ENCODE measurements at regions not wholly inside any gene's neighbourhood (a gene's known extent, or its start where the extent isn't known, plus 50 kb on each side); places are given as distances from the start of the nearest gene placed in this dataset.
"Not testable (repeated sequence)": the region's sequence is repeated elsewhere in the genome, so short reads cannot be mapped to it uniquely, and the experiment has no call there.

GRCh38 chr2:97402678-97403077 lies 187.0 kb downstream of the ANKRD36B start:
- not testable (repeated sequence) for H3K27ac ChIP-seq (ENCODE audit: low read depth, low read length); H2BK12ac ChIP-seq (ENCODE audit: low read length); H3K14ac ChIP-seq (ENCODE audit: low read length); H4K12ac ChIP-seq (ENCODE audit: low read depth, low read length); H3K4me3 ChIP-seq (ENCODE audit: low read depth, low read length); H3K79me2 ChIP-seq (ENCODE audit: control insufficient read depth, insufficient read depth, low read length, poor library complexity); H3K36me3 ChIP-seq (ENCODE audit: control insufficient read depth in 1 of 2, insufficient read depth in 2 of 2, low read length in 2 of 2); H3K4me2 ChIP-seq (ENCODE audit: low read length); H3K79me1 ChIP-seq (ENCODE audit: low read length); H2AK5ac ChIP-seq (ENCODE audit: low read length); H3K23ac ChIP-seq (ENCODE audit: low read length); H4K8ac ChIP-seq (ENCODE audit: low read depth, low read length); H4K91ac ChIP-seq (ENCODE audit: low read depth, low read length); H3K18ac ChIP-seq (ENCODE audit: low read length); H2BK5ac ChIP-seq (ENCODE audit: low read depth, low read length, poor library complexity); H3K9ac ChIP-seq (ENCODE audit: low read length); H3K27me3 ChIP-seq (ENCODE audit: insufficient read depth, low read length); H3K4ac ChIP-seq (ENCODE audit: low read depth, low read length); H3K4me1 ChIP-seq (ENCODE audit: control insufficient read depth in 1 of 2, insufficient read depth in 2 of 2, low read length in 2 of 2); H2AFZ ChIP-seq (ENCODE audit: insufficient read depth, low read length, poor library complexity); H2BK120ac ChIP-seq (ENCODE audit: insufficient read depth, low read length, poor library complexity); DNase-seq; H3K9me3 ChIP-seq (ENCODE audit: insufficient read depth, low read depth, low read length)
- no CpG with 5 or more reads among the region's 5 CpGs for WGBS (ENCODE audit: extremely low coverage, insufficient coverage, insufficient read length)

GRCh38 chr2:97395691-97396090 lies 194.0 kb downstream of the ANKRD36B start:
- not testable (repeated sequence) for H3K4me2 ChIP-seq (ENCODE audit: low read length); H4K91ac ChIP-seq (ENCODE audit: low read depth, low read length); H3K4me3 ChIP-seq (ENCODE audit: low read depth, low read length); H2AFZ ChIP-seq (ENCODE audit: insufficient read depth, low read length, poor library complexity); H3K23ac ChIP-seq (ENCODE audit: low read length); H2BK5ac ChIP-seq (ENCODE audit: low read depth, low read length, poor library complexity); H3K4me1 ChIP-seq (ENCODE audit: control insufficient read depth in 1 of 2, insufficient read depth in 2 of 2, low read length in 2 of 2); H2AK5ac ChIP-seq (ENCODE audit: low read length); H3K79me1 ChIP-seq (ENCODE audit: low read length); H4K12ac ChIP-seq (ENCODE audit: low read depth, low read length); H3K27me3 ChIP-seq (ENCODE audit: insufficient read depth, low read length); H3K14ac ChIP-seq (ENCODE audit: low read length); H2BK120ac ChIP-seq (ENCODE audit: insufficient read depth, low read length, poor library complexity); H3K18ac ChIP-seq (ENCODE audit: low read length); H4K8ac ChIP-seq (ENCODE audit: low read depth, low read length); H3K36me3 ChIP-seq (ENCODE audit: control insufficient read depth in 1 of 2, insufficient read depth in 2 of 2, low read length in 2 of 2); H3K9me3 ChIP-seq (ENCODE audit: insufficient read depth, low read depth, low read length); H3K9ac ChIP-seq (ENCODE audit: low read length); DNase-seq; H3K79me2 ChIP-seq (ENCODE audit: control insufficient read depth, insufficient read depth, low read length, poor library complexity); H3K4ac ChIP-seq (ENCODE audit: low read depth, low read length); H2BK12ac ChIP-seq (ENCODE audit: low read length); H3K27ac ChIP-seq (ENCODE audit: low read depth, low read length)
- no CpG with 5 or more reads among the region's 4 CpGs for WGBS (ENCODE audit: extremely low coverage, insufficient coverage, insufficient read length)

GRCh38 chr2:97385803-97386202 lies 203.9 kb downstream of the ANKRD36B start:
- not testable (repeated sequence) for H3K4me1 ChIP-seq (ENCODE audit: control insufficient read depth in 1 of 2, insufficient read depth in 2 of 2, low read length in 2 of 2); H3K27me3 ChIP-seq (ENCODE audit: insufficient read depth, low read length); H3K9ac ChIP-seq (ENCODE audit: low read length); H3K9me3 ChIP-seq (ENCODE audit: insufficient read depth, low read depth, low read length); H3K4me2 ChIP-seq (ENCODE audit: low read length); H2BK120ac ChIP-seq (ENCODE audit: insufficient read depth, low read length, poor library complexity); H2AK5ac ChIP-seq (ENCODE audit: low read length); H2BK12ac ChIP-seq (ENCODE audit: low read length); H3K4ac ChIP-seq (ENCODE audit: low read depth, low read length); H2BK5ac ChIP-seq (ENCODE audit: low read depth, low read length, poor library complexity); H3K79me1 ChIP-seq (ENCODE audit: low read length); H3K79me2 ChIP-seq (ENCODE audit: control insufficient read depth, insufficient read depth, low read length, poor library complexity); H4K8ac ChIP-seq (ENCODE audit: low read depth, low read length); H4K12ac ChIP-seq (ENCODE audit: low read depth, low read length); H4K91ac ChIP-seq (ENCODE audit: low read depth, low read length); H3K27ac ChIP-seq (ENCODE audit: low read depth, low read length); H3K23ac ChIP-seq (ENCODE audit: low read length); H3K14ac ChIP-seq (ENCODE audit: low read length); H2AFZ ChIP-seq (ENCODE audit: insufficient read depth, low read length, poor library complexity); H3K18ac ChIP-seq (ENCODE audit: low read length); DNase-seq; H3K4me3 ChIP-seq (ENCODE audit: low read depth, low read length); H3K36me3 ChIP-seq (ENCODE audit: control insufficient read depth in 1 of 2, insufficient read depth in 2 of 2, low read length in 2 of 2)
- WGBS (ENCODE audit: extremely low coverage, insufficient coverage, insufficient read length): no CpG with 5 or more reads among the region's 4 CpGs

GRCh38 chr2:97375913-97376312 lies 213.8 kb downstream of the ANKRD36B start:
- not testable (repeated sequence) for H2BK12ac ChIP-seq (ENCODE audit: low read length); H4K12ac ChIP-seq (ENCODE audit: low read depth, low read length); H3K4me2 ChIP-seq (ENCODE audit: low read length); H2AK5ac ChIP-seq (ENCODE audit: low read length); H3K4me3 ChIP-seq (ENCODE audit: low read depth, low read length); H2AFZ ChIP-seq (ENCODE audit: insufficient read depth, low read length, poor library complexity); H3K4ac ChIP-seq (ENCODE audit: low read depth, low read length); H3K79me2 ChIP-seq (ENCODE audit: control insufficient read depth, insufficient read depth, low read length, poor library complexity); H3K36me3 ChIP-seq (ENCODE audit: control insufficient read depth in 1 of 2, insufficient read depth in 2 of 2, low read length in 2 of 2); H3K79me1 ChIP-seq (ENCODE audit: low read length); H3K27ac ChIP-seq (ENCODE audit: low read depth, low read length); H3K14ac ChIP-seq (ENCODE audit: low read length); H3K23ac ChIP-seq (ENCODE audit: low read length); H3K27me3 ChIP-seq (ENCODE audit: insufficient read depth, low read length); H3K4me1 ChIP-seq (ENCODE audit: control insufficient read depth in 1 of 2, insufficient read depth in 2 of 2, low read length in 2 of 2); H2BK5ac ChIP-seq (ENCODE audit: low read depth, low read length, poor library complexity); H4K8ac ChIP-seq (ENCODE audit: low read depth, low read length); H2BK120ac ChIP-seq (ENCODE audit: insufficient read depth, low read length, poor library complexity); DNase-seq; H3K9me3 ChIP-seq (ENCODE audit: insufficient read depth, low read depth, low read length); H3K9ac ChIP-seq (ENCODE audit: low read length); H4K91ac ChIP-seq (ENCODE audit: low read depth, low read length); H3K18ac ChIP-seq (ENCODE audit: low read length)
- no CpG with 5 or more reads among the region's 4 CpGs for WGBS (ENCODE audit: extremely low coverage, insufficient coverage, insufficient read length)
